ENCODE measurements at regions not wholly inside any gene's neighbourhood (a gene's known extent, or its start where the extent isn't known, plus 50 kb on each side); places are given as distances from the start of the nearest gene placed in this dataset.

GRCh38 chr13:53341144-53341510 lies 312.5 kb downstream of the OLFM4 start:
- Histone ChIP-seq H3K9me3 (ENCODE audit: control insufficient read depth, low read depth, low read length) (no peaks in the 10 kb centered on the region), H3K4ac (ENCODE audit: low read depth, low read length) (no peak overlapping the region), H2AFZ (ENCODE audit: low read length) (no peak overlapping the region), H4K91ac (ENCODE audit: insufficient read length, low read depth, low read length) (no peak overlapping the region), H3K4me1 (ENCODE audit: insufficient read depth, low read length) (peaks cover 7% of the 10 kb centered on the region), H4K5ac (ENCODE audit: insufficient read length, low read depth, low read length) (no peak overlapping the region), H2BK20ac (ENCODE audit: low read depth, low read length, poor library complexity, severe bottlenecking) (no peak overlapping the region), H2BK15ac (ENCODE audit: low read depth, low read length) (no peak overlapping the region), H4K20me1 (ENCODE audit: control insufficient read depth, insufficient read depth, insufficient read length) (no peaks in the 10 kb centered on the region), H3T11ph (ENCODE audit: low read length) (no peak overlapping the region), H3K23me2 (ENCODE audit: insufficient read length, low read depth, low read length, poor library complexity, severe bottlenecking) (no peaks in the 10 kb centered on the region), H3K18ac (ENCODE audit: insufficient read length, low read depth, low read length) (no peak overlapping the region), H2BK120ac (ENCODE audit: low read depth, low read length, poor library complexity, severe bottlenecking) (no peak overlapping the region), H2AK5ac (ENCODE audit: insufficient read length, low read length) (no peak overlapping the region), H3K79me2 (ENCODE audit: insufficient read depth, low read length) (no peaks in the 10 kb centered on the region), H3K56ac (ENCODE audit: insufficient read length, low read depth, low read length) (no peak overlapping the region), H2BK12ac (ENCODE audit: insufficient read length, low read depth, low read length) (no peak overlapping the region), H4K8ac (replicated peaks; ENCODE audit: insufficient read length, low read depth, low read length) (no peak overlapping the region), H3K4me2 (ENCODE audit: insufficient read depth, insufficient read length, low read length) (no peak overlapping the region), H3K14ac (ENCODE audit: insufficient read depth, low read length) (no peak overlapping the region), H3K9ac (ENCODE audit: extremely low read depth, insufficient read length, low read length) (no peak overlapping the region), H3K27me3 (ENCODE audit: insufficient read depth, low read length) (peaks cover 20% of the 10 kb centered on the region; the same call in 1 of the 2 replicates), H2BK5ac (ENCODE audit: insufficient read length, low read length) (no peak overlapping the region), H3K23ac (ENCODE audit: insufficient read length, low read depth, low read length) (no peak overlapping the region), H3K79me1 (ENCODE audit: insufficient read depth, low read depth, low read length, poor library complexity, severe bottlenecking) (no peaks in the 10 kb centered on the region), H3K27ac (ENCODE audit: insufficient read length, low read depth, low read length) (no peak overlapping the region)
- Mint-ChIP-seq H3K4me3 (no peak overlapping the region), H3K36me3 (ENCODE audit: insufficient read depth in 1 of 3, low read depth in 3 of 3) (peaks cover 0 to 7% (median 2%) of the 10 kb centered on the region in 3 experiments; a peak in 2 of 7 replicates), H3K9me3 (peaks cover 0 to 6% of the 10 kb centered on the region in 2 experiments; a peak in 2 of 5 replicates), H3K4me1 (peaks cover 48 to 52% of the 10 kb centered on the region in 2 experiments), H3K27me3 (ENCODE audit: low read depth) (peaks cover 55% of the 10 kb centered on the region), H3K27ac (no peak overlapping the region)
- no CpG with 5 or more reads among the region's 3 CpGs for WGBS (ENCODE audit: extremely low coverage, insufficient read length, low lambda C conversion rate)
- DNase-seq = no peak
- no peak for TF ChIP-seq CTCF (conservative IDR thresholded peaks at IDR 0.05)

All from H9 (cell line).